HUES48 (cell line): ENCODE measurements at regions not wholly inside any gene's neighbourhood (a gene's known extent, or its start where the extent isn't known, plus 50 kb on each side); places are given as distances from the start of the nearest gene placed in this dataset.
A peak's percentile ranks its signal among the peaks of the same experiment; 100 is the strongest.
"Not testable (repeated sequence)": the region's sequence is repeated elsewhere in the genome, so short reads cannot be mapped to it uniquely, and the experiment has no call there.

Source experiments
- H3K27ac ChIP-seq: one replicate; pipeline ENCODE4 v1.7.0; 2013; ENCODE audit warnings: low read depth, low read length, inconsistent platforms
- H3K27me3 ChIP-seq: 2 replicates; pipeline ENCODE4 v1.6.1; 2013; ENCODE audit warnings: mild to moderate bottlenecking, low read length; ENCODE audit not compliant: control insufficient read depth, insufficient read depth
- H3K36me3 ChIP-seq: 2 replicates; pipeline ENCODE4 v1.6.1; 2013; ENCODE audit warnings: low read length; ENCODE audit not compliant: control insufficient read depth, insufficient read depth
- H3K4me1 ChIP-seq: 2 replicates; pipeline ENCODE4 v1.6.1; 2013; ENCODE audit warnings: mild to moderate bottlenecking, low read length; ENCODE audit not compliant: control insufficient read depth, insufficient read depth
- H3K4me3 ChIP-seq: 2 replicates; pipeline ENCODE4 v1.5.1; 2013; ENCODE audit warnings: mild to moderate bottlenecking, low read depth, low read length
- H3K9ac ChIP-seq: 2 replicates; pipeline ENCODE4 v1.6.1; 2013; ENCODE audit warnings: mild to moderate bottlenecking, low read depth, low read length, moderate library complexity
- H3K9me3 ChIP-seq: 2 replicates; pipeline ENCODE4 v1.6.1; 2013; ENCODE audit warnings: low read length; ENCODE audit not compliant: control insufficient read depth, insufficient read depth

DNA sequence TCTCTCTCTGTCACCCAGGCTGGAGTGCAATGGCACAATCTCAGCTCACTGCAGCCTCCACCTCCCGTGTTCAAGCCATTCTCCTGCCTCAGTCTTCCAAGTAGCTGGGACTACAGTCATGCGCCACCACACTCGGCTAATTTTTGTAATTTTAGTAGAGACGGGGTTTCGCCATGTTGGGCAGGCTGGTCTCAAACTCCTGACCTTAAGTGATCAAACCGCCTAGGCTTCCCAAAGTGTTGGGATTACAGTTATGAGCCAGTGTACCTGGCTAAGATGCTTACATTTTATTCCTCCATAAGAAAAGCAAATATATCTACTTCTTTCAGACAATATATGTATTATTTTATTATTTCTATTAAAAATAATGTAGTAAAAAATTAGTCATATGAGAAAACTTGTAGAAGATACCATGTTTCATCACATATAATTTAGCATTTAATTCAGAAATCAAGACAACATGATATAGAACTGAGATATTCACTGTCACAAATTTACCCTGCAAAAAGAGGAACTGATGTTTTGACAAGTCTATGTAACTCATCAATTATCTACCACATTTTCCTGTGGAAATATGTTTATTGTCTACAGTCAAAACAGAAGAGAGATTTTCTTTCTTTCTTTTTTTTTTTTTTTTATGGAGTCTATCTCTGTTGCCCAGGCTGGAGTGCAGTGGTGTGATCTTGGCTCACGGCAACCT lies 105.1 kb downstream of the ZNF486 start:
- H3K4me3 ChIP-seq, H3K27me3 ChIP-seq, H3K27ac ChIP-seq, H3K9ac ChIP-seq, H3K4me1 ChIP-seq, H3K36me3 ChIP-seq, H3K9me3 ChIP-seq: not testable (repeated sequence)

- Histone ChIP-seq H3K27me3 (no peaks in the 10 kb centered on the region), H3K27ac (no peak overlapping the region), H3K9ac (no peak overlapping the region), H3K4me3 (no peak overlapping the region), H3K9me3 (no peaks in the 10 kb centered on the region), H3K4me1 (no peaks in the 10 kb centered on the region), H3K36me3 (no peaks in the 10 kb centered on the region)
These were observed 104.4 kb downstream of the ZNF486 start for GRCh38 chr19:20271215-20271926.

GRCh38 chr19:20269461-20269860 lies 102.4 kb downstream of the ZNF486 start:
- Histone ChIP-seq H3K4me3 (no peak overlapping the region), H3K27ac (no peak overlapping the region), H3K9me3 (no peaks in the 10 kb centered on the region), H3K36me3 (no peaks in the 10 kb centered on the region), H3K9ac (no peak overlapping the region), H3K4me1 (no peaks in the 10 kb centered on the region), H3K27me3 (no peaks in the 10 kb centered on the region)

DNA sequence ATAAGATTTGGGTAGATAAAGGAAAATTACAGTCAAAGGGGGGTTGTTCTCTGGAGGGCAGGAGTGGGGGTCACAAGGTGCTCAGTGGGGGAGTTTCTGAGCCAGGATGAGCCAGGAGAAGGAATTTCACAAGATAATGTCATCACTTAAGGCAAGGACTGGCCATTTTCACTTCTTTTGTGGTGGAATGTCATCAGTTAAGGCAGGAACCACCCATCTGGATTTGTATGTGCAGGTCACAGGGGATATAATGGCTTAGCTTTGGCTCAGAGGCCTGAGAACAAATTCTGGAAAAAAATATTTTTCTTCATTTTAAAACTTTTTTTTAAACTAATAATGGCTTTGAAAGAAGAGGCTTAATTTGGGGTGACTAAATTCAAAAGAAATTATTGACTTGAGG lies 94.5 kb downstream of the ZNF486 start:
- Histone ChIP-seq H3K9ac (peak overlapping the region; percentile 53; the same call in 1 of the 2 replicates), H3K27ac (peak overlapping the region; percentile 79), H3K4me1 (peaks cover 41% of the 10 kb centered on the region), H3K4me3 (0 out of 2 replicates have a peak overlapping the region, but pooled peaks have one; percentile 29)
- H3K36me3 ChIP-seq, H3K27me3 ChIP-seq, H3K9me3 ChIP-seq: not testable (repeated sequence)

GRCh38 chr19:20260738-20261137 lies 93.7 kb downstream of the ZNF486 start:
- H3K9ac ChIP-seq: peak overlapping the region; percentile 35
- not testable (repeated sequence) for H3K36me3 ChIP-seq, H3K4me3 ChIP-seq, H3K9me3 ChIP-seq, H3K27me3 ChIP-seq
- peaks cover 41% of the 10 kb centered on the region for H3K4me1 ChIP-seq
- H3K27ac ChIP-seq: peak overlapping the region; percentile 79

DNA sequence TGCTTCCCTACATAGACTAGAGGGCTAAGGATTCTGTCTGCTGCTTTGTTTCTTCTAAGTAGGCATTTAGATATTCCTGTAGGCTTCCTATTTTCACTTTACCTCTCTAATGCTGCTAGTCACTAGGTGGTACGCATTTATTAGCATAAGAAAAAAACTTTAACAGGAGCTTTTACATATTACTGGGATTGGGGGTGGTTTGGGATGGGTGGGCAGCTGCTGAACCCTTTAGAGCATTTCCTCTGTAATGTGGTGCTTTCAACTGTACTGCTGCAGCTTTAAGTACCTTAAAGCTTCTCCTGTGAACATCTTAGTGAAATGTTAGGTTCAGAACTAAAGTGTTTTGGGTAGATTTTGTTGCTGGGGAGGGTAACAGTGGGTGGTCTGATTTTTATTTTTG lies 92.6 kb downstream of the ZNF486 start:
- Histone ChIP-seq H3K4me1 (peaks cover 46% of the 10 kb centered on the region), H3K27ac (peak overlapping the region; percentile 89), H3K36me3 (no peaks in the 10 kb centered on the region), H3K9me3 (no peaks in the 10 kb centered on the region), H3K27me3 (no peaks in the 10 kb centered on the region), H3K4me3 (peak overlapping the region; percentile 36), H3K9ac (peak overlapping the region; percentile 33; the same call in 1 of the 2 replicates)

GRCh38 chr19:20256606-20257005 lies 89.6 kb downstream of the ZNF486 start:
- H3K27me3 ChIP-seq: no peaks in the 10 kb centered on the region
- no peaks in the 10 kb centered on the region for H3K9me3 ChIP-seq
- H3K4me1 ChIP-seq: peaks cover 34% of the 10 kb centered on the region
- H3K36me3 ChIP-seq: no peaks in the 10 kb centered on the region
- no peak overlapping the region for H3K9ac ChIP-seq
- H3K4me3 ChIP-seq: no peak overlapping the region
- H3K27ac ChIP-seq: no peak overlapping the region

DNA sequence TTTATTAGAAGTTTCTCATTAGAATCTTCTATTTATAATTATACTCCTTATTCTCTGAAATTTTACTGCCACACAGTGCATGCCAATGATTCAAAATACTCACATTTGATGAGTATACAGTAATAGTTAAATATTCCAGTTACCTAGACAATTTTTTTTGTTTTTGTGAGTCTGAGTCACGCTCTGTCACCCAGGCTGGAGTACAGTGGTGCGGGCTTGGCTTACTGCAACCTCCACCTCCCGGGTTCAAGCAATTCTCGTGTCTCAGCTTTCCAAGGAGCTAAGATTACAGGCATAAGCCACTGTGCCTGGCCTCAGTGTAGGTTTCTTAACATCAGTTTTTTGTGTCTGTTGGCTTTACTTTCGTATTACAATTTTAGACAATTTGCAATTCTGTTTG lies 87.1 kb downstream of the ZNF486 start:
- H3K9ac ChIP-seq: no peak overlapping the region
- no peak overlapping the region for H3K4me3 ChIP-seq
- H3K27me3 ChIP-seq: no peaks in the 10 kb centered on the region
- no peaks in the 10 kb centered on the region for H3K9me3 ChIP-seq
- H3K4me1 ChIP-seq: peaks cover 19% of the 10 kb centered on the region
- H3K27ac ChIP-seq: no peak overlapping the region
- no peaks in the 10 kb centered on the region for H3K36me3 ChIP-seq

- H3K9ac ChIP-seq: no peak overlapping the region
- no peaks in the 10 kb centered on the region for H3K36me3 ChIP-seq
- no peaks in the 10 kb centered on the region for H3K27me3 ChIP-seq
- H3K4me3 ChIP-seq: no peak overlapping the region
- H3K27ac ChIP-seq: no peak overlapping the region
- peaks cover 23% of the 10 kb centered on the region for H3K4me1 ChIP-seq
- H3K9me3 ChIP-seq: no peaks in the 10 kb centered on the region
These were observed 85.6 kb downstream of the ZNF486 start for GRCh38 chr19:20252613-20253012.

- H3K4me3 ChIP-seq: no peak overlapping the region
- H3K9ac ChIP-seq: no peak overlapping the region
- peaks cover 29% of the 10 kb centered on the region for H3K4me1 ChIP-seq
- H3K36me3 ChIP-seq: no peaks in the 10 kb centered on the region
- H3K27ac ChIP-seq: no peak overlapping the region
- H3K27me3 ChIP-seq: no peaks in the 10 kb centered on the region
- H3K9me3 ChIP-seq: no peaks in the 10 kb centered on the region
These were observed 83.6 kb downstream of the ZNF486 start for GRCh38 chr19:20250627-20251026.

- Histone ChIP-seq H3K9ac (no peak overlapping the region), H3K4me3 (no peak overlapping the region), H3K9me3 (no peaks in the 10 kb centered on the region), H3K27ac (no peak overlapping the region), H3K36me3 (no peaks in the 10 kb centered on the region), H3K27me3 (no peaks in the 10 kb centered on the region), H3K4me1 (peaks cover 25% of the 10 kb centered on the region)
These were observed 83.1 kb downstream of the ZNF486 start for GRCh38 chr19:20250121-20250520.
